Thymus (tissue), 11 donors: ENCODE measurements at regions not wholly inside any gene's neighbourhood (a gene's known extent, or its start where the extent isn't known, plus 50 kb on each side); places are given as distances from the start of the nearest gene placed in this dataset.

Experiments used
- DNase-seq, 9 donors: peaks; one replicate each; pipeline ENCODE4 v3.0.0-alpha.2; 2013; ENCODE audit warnings: low spot score in 9 of 9, low read depth in 6 of 9, missing footprints in 1 of 9
- H3K27ac ChIP-seq, 2 donors: one replicate each; pipeline ENCODE4 v1.5.1; 2013; ENCODE audit warnings: control low read depth in 1 of 2, low read depth in 1 of 2, low read length in 1 of 2, mild to moderate bottlenecking in 1 of 2, moderate library complexity in 1 of 2
- H3K27me3 ChIP-seq, 2 donors: one replicate each; pipeline ENCODE4 v1.5.1; 2013; ENCODE audit warnings: low read length in 1 of 2; ENCODE audit not compliant: control insufficient read depth in 2 of 2, insufficient read depth in 1 of 2
- H3K36me3 ChIP-seq, 2 donors: one replicate each; pipeline ENCODE4 v1.5.1; 2013; ENCODE audit warnings: low read length in 1 of 2, mild to moderate bottlenecking in 1 of 2, moderate library complexity in 1 of 2; ENCODE audit not compliant: control insufficient read depth in 2 of 2, insufficient read depth in 2 of 2
- H3K4me1 ChIP-seq, 2 donors: one replicate each; pipeline ENCODE4 v1.5.1; 2013; ENCODE audit warnings: low read length in 2 of 2; ENCODE audit not compliant: control insufficient read depth in 2 of 2, insufficient read depth in 2 of 2
- H3K4me3 ChIP-seq, 2 donors: one replicate each; pipeline ENCODE4 v1.5.1; 2013; ENCODE audit warnings: low read length in 2 of 2, control low read depth in 1 of 2, mild to moderate bottlenecking in 1 of 2
- H3K9me3 ChIP-seq, 2 donors: one replicate each; pipeline ENCODE4 v1.5.1; 2013; ENCODE audit warnings: low read length in 1 of 2, mild to moderate bottlenecking in 1 of 2; ENCODE audit not compliant: control insufficient read depth in 2 of 2, insufficient read depth in 1 of 2
- WGBS: extraction: QIAGEN DNeasy Blood & Tissue Kit; methylation state at CpG from one replicate; pipeline ENCODE4 v1.1.7; 2013; 5-methylcytosine and 5-hydroxymethylcytosine counted together
- donor health status: healthy.

GRCh38 chr9:19732441-19732951, 56.3 kb downstream of the SLC24A2 start:
- H3K9me3 ChIP-seq, result no peaks in the 10 kb centered on the region
- H3K27me3 ChIP-seq, result no peaks in the 10 kb centered on the region
- 87% methylated on average over 5 of the region's 5 CpGs for WGBS
- no peak overlapping the region for H3K27ac ChIP-seq
- no peaks in the 10 kb centered on the region for H3K4me1 ChIP-seq
- no peak overlapping the region for H3K4me3 ChIP-seq
- DNase-seq, result no peak
- H3K36me3 ChIP-seq, result no peaks in the 10 kb centered on the region

- Histone ChIP-seq H3K4me1 (no peaks in the 10 kb centered on the region), H3K9me3 (no peaks in the 10 kb centered on the region), H3K27ac (no peak overlapping the region), H3K4me3 (no peak overlapping the region), H3K27me3 (no peaks in the 10 kb centered on the region), H3K36me3 (no peaks in the 10 kb centered on the region)
- no peak for DNase-seq
- WGBS, result 94% methylated on average over 5 of the region's 5 CpGs
These were observed 60.7 kb downstream of the SLC24A2 start for GRCh38 chr9:19728101-19728500.

GRCh38 chr9:19725970-19726369, 62.9 kb downstream of the SLC24A2 start:
- WGBS, result 99% methylated on average over 5 of the region's 5 CpGs
- Histone ChIP-seq H3K4me3 (no peak overlapping the region), H3K27ac (no peak overlapping the region), H3K27me3 (no peaks in the 10 kb centered on the region), H3K36me3 (no peaks in the 10 kb centered on the region), H3K9me3 (no peaks in the 10 kb centered on the region), H3K4me1 (no peaks in the 10 kb centered on the region)
- no peak for DNase-seq

- Histone ChIP-seq H3K36me3 (no peaks in the 10 kb centered on the region), H3K4me3 (no peak overlapping the region), H3K27me3 (no peaks in the 10 kb centered on the region), H3K27ac (no peak overlapping the region), H3K4me1 (no peaks in the 10 kb centered on the region), H3K9me3 (no peaks in the 10 kb centered on the region)
- 27% methylated on average over 3 of the region's 3 CpGs for WGBS
- peak in 1 of 9 donors; percentile 1 for DNase-seq
These were observed 68.5 kb downstream of the SLC24A2 start for GRCh38 chr9:19720377-19720776.

DNA sequence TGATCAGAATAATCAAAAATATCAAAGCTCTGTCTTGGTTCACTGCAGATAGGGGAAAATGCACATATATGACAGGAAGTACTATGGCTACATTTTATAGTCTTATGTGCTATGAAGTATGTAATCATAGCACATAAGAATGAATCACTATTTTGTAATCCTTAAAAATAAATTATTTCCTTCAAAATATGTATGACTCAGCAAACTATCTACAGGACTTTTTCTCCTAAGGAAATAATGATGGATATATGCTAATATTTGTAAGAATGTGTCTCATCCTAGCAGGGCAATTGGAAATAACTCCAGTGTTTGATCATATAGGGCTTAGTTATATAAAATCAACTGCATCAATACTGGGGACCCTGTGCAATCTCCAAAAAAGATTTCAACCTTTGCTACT, 85.1 kb downstream of the SLC24A2 start:
- Histone ChIP-seq H3K4me1 (no peaks in the 10 kb centered on the region), H3K27ac (no peak overlapping the region), H3K4me3 (no peak overlapping the region), H3K9me3 (no peaks in the 10 kb centered on the region), H3K27me3 (no peaks in the 10 kb centered on the region), H3K36me3 (no peaks in the 10 kb centered on the region)
- no peak for DNase-seq

DNA sequence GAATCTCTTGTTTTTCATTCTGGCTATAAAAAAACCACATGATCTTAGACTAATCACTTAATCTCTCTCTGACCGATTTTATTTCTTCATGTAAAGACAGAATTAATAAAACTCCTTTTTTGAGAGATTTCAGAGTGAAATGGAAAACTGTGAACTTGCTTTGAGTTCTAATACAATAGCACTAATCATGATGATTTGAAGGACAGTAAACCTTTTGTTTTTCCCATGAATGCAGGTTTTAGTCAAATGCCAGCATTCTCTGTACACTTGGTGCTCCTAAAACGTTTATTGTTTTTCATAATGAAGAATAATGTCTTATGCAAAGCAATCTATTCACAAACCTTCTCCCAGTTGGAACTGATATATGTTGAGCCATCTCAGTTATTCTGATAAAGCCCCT, 86.8 kb downstream of the SLC24A2 start:
- Histone ChIP-seq H3K4me1 (no peaks in the 10 kb centered on the region), H3K27ac (no peak overlapping the region), H3K9me3 (no peaks in the 10 kb centered on the region), H3K4me3 (no peak overlapping the region), H3K27me3 (no peaks in the 10 kb centered on the region), H3K36me3 (no peaks in the 10 kb centered on the region)
- WGBS, result 74% methylated on average over 2 of the region's 2 CpGs
- no peak for DNase-seq

GRCh38 chr9:19701274-19701673, 87.6 kb downstream of the SLC24A2 start:
- 96% methylated on average over 6 of the region's 6 CpGs for WGBS
- Histone ChIP-seq H3K4me1 (no peaks in the 10 kb centered on the region), H3K9me3 (no peaks in the 10 kb centered on the region), H3K27ac (no peak overlapping the region), H3K27me3 (no peaks in the 10 kb centered on the region), H3K36me3 (no peaks in the 10 kb centered on the region), H3K4me3 (no peak overlapping the region)
- DNase-seq, result no peak

DNA sequence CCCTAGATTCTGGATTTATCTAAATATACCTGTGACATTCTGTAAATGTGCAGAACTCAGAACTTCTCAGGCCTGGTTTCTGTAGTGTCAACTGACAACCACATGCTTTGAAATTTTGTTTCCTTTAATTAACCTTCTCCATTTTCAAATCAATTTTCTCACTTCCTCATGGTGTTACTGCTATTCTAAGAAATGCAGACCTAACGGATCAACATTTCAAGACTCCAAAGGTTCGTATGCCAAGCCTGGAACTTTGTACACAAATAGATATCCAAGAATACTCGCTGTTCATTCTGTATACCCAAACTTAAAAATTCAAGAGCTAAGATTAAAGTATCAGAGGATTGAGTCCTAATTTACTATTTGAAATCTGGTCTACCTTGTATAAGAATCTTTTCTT, 88.1 kb downstream of the SLC24A2 start:
- no peak overlapping the region for H3K27ac ChIP-seq
- H3K4me3 ChIP-seq, result no peak overlapping the region
- H3K27me3 ChIP-seq, result no peaks in the 10 kb centered on the region
- H3K36me3 ChIP-seq, result no peaks in the 10 kb centered on the region
- H3K4me1 ChIP-seq, result no peaks in the 10 kb centered on the region
- H3K9me3 ChIP-seq, result no peaks in the 10 kb centered on the region
- 90% methylated on average over 3 of the region's 3 CpGs for WGBS
- DNase-seq, result no peak

DNA sequence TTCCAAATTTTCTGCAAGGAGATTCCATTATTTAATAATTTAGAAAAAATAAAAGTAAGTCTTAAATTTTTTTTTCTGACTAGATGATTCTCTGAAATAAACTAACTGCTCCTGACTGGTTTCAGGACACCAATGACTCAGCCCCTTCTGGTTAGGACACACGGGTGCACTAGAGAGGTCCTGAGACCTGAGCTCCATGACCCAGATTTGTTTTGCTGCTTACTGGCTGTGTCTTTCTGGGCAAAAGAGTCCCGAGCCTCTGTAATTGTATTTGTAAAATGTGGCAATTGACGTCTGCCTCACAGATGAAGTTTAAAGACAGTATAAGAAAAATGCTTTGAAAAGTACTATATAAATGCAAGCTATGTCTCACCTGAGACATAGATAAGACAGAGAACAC, 89.1 kb downstream of the SLC24A2 start:
- Histone ChIP-seq H3K4me3 (no peak overlapping the region), H3K27me3 (no peaks in the 10 kb centered on the region), H3K9me3 (no peaks in the 10 kb centered on the region), H3K36me3 (no peaks in the 10 kb centered on the region), H3K4me1 (no peaks in the 10 kb centered on the region), H3K27ac (no peak overlapping the region)
- WGBS, result 83% methylated on average over 3 of the region's 3 CpGs
- no peak for DNase-seq

DNA sequence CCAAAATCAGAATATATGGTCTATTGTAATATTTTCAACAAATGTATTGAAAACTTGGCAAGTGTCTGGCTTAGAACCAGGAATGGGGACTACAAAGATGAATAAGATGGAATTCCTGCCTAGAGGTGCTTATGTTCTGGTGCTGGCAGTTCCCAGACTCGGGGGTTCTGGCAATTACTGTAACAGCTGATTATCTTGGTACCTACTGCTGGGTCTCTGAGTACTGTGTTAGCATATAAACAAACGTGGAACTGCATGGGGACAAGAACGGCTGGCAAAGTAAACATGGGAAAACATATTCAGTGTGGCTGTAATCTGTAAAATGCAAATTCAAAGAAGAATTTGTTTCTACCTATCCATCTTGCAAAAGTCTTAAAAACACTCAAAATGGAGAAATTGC, 89.9 kb downstream of the SLC24A2 start:
- no peak for DNase-seq
- H3K27ac ChIP-seq, result no peak overlapping the region
- H3K4me1 ChIP-seq, result no peaks in the 10 kb centered on the region
- 74% methylated on average over 3 of the region's 3 CpGs for WGBS
- no peaks in the 10 kb centered on the region for H3K27me3 ChIP-seq
- H3K9me3 ChIP-seq, result no peaks in the 10 kb centered on the region
- no peak overlapping the region for H3K4me3 ChIP-seq
- no peaks in the 10 kb centered on the region for H3K36me3 ChIP-seq
